IMR-90 (cell line): ENCODE measurements at regions not wholly inside any gene's neighbourhood (a gene's known extent, or its start where the extent isn't known, plus 50 kb on each side); places are given as distances from the start of the nearest gene placed in this dataset.

Experiments used
- CEBPB ChIP-seq: IDR thresholded peaks from 2 replicates; pipeline ENCODE4 v1.6.1; 2012; ENCODE audit warnings: low read depth, low read length, improper control_type of control experiment
- CHD1 ChIP-seq: IDR thresholded peaks from 2 replicates; pipeline ENCODE4 v1.6.1; 2012; ENCODE audit warnings: low read depth, low read length, improper control_type of control experiment
- ELK1 ChIP-seq: fragments of 150-350 bp; IDR thresholded peaks from 2 replicates; pipeline ENCODE4 v1.6.1; 2016; ENCODE audit warnings: low read depth, mild to moderate bottlenecking, low read length, moderate library complexity, borderline replicate concordance
- FOS ChIP-seq: fragments of 150-350 bp; IDR thresholded peaks from 2 replicates; pipeline ENCODE4 v1.6.1; 2016; ENCODE audit warnings: low read depth, low read length
- MAZ ChIP-seq: IDR thresholded peaks from 2 replicates; pipeline ENCODE4 v1.6.1; 2012; ENCODE audit warnings: low read depth, mild to moderate bottlenecking, low read length, improper control_type of control experiment, moderate library complexity, borderline replicate concordance
- MXI1 ChIP-seq: IDR thresholded peaks from 2 replicates; pipeline ENCODE4 v1.6.1; 2012; ENCODE audit warnings: low read depth, mild to moderate bottlenecking, low read length, moderate library complexity, borderline replicate concordance
- POLR2A ChIP-seq: IDR thresholded peaks from 2 replicates; pipeline ENCODE4 v1.6.1; 2012; ENCODE audit warnings: mild to moderate bottlenecking, low read depth, low read length
- RAD21 ChIP-seq: IDR thresholded peaks from 2 replicates; pipeline ENCODE4 v1.6.1; 2012; ENCODE audit warnings: low read length, improper control_type of control experiment
- RCOR1 ChIP-seq: IDR thresholded peaks from 2 replicates; pipeline ENCODE4 v1.6.1; 2012; ENCODE audit warnings: mild to moderate bottlenecking, low read length, improper control_type of control experiment; ENCODE audit not compliant: insufficient replicate concordance
- RFX5 ChIP-seq: IDR thresholded peaks from 2 replicates; pipeline ENCODE4 v1.8.0; 2012; ENCODE audit warnings: low read depth, mild to moderate bottlenecking, low read length, moderate library complexity
- SMC3 ChIP-seq: fragments of 150-350 bp; IDR thresholded peaks from 2 replicates; pipeline ENCODE4 v1.6.1; 2016; ENCODE audit warnings: low read depth, mild to moderate bottlenecking, antibody characterized with exemption, low read length, moderate library complexity
- USF2 ChIP-seq: fragments of 150-350 bp; IDR thresholded peaks from 2 replicates; pipeline ENCODE4 v1.6.1; 2017; ENCODE audit warnings: mild to moderate bottlenecking, antibody characterized with exemption, low read length, low read depth
- TF ChIP-seq, protein P1 (sequence below): conservative IDR thresholded peaks from 2 replicates; pipeline ENCODE4 v1.5.1; 2012; ENCODE audit warnings: mild to moderate bottlenecking, low read depth, low read length, improper control_type of control experiment

GRCh38 chr13:86914757-86915156, 756.4 kb upstream of the SLITRK5 start:
- TF ChIP-seq ELK1 (no peak), POLR2A (no peak), RFX5 (no peak), RCOR1 (no peak), SMC3 (no peak), CEBPB (no peak), USF2 (no peak), RAD21 (no peak), FOS (no peak), MXI1 (no peak), MAZ (no peak), CHD1 (no peak)
- TF ChIP-seq, protein P1, sequence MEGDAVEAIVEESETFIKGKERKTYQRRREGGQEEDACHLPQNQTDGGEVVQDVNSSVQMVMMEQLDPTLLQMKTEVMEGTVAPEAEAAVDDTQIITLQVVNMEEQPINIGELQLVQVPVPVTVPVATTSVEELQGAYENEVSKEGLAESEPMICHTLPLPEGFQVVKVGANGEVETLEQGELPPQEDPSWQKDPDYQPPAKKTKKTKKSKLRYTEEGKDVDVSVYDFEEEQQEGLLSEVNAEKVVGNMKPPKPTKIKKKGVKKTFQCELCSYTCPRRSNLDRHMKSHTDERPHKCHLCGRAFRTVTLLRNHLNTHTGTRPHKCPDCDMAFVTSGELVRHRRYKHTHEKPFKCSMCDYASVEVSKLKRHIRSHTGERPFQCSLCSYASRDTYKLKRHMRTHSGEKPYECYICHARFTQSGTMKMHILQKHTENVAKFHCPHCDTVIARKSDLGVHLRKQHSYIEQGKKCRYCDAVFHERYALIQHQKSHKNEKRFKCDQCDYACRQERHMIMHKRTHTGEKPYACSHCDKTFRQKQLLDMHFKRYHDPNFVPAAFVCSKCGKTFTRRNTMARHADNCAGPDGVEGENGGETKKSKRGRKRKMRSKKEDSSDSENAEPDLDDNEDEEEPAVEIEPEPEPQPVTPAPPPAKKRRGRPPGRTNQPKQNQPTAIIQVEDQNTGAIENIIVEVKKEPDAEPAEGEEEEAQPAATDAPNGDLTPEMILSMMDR: no peak
